Suprapubic skin (tissue), 4 donors: ENCODE measurements at regions not wholly inside any gene's neighbourhood (a gene's known extent, or its start where the extent isn't known, plus 50 kb on each side); places are given as distances from the start of the nearest gene placed in this dataset.

Source experiments
- DNase-seq, 2 donors: peaks; one replicate each; pipeline ENCODE4 v3.0.0-alpha.2; 2019; ENCODE audit warnings: low spot score in 2 of 2
- H3K27ac ChIP-seq: fragments of 200-600 bp; sonication (generic); one replicate; pipeline ENCODE4 v1.5.1; 2019
- H3K27me3 ChIP-seq: fragments of 200-600 bp; sonication (generic); one replicate; pipeline ENCODE4 v1.5.1; 2019
- H3K36me3 ChIP-seq: fragments of 200-600 bp; sonication (generic); one replicate; pipeline ENCODE4 v1.5.1; 2019
- H3K4me1 ChIP-seq: fragments of 200-600 bp; sonication (generic); one replicate; pipeline ENCODE4 v1.5.1; 2019
- H3K4me3 ChIP-seq: fragments of 200-600 bp; sonication (generic); one replicate; pipeline ENCODE4 v1.5.1; 2019; ENCODE audit warnings: mild to moderate bottlenecking
- H3K9me3 ChIP-seq: fragments of 200-600 bp; sonication (generic); one replicate; pipeline ENCODE4 v1.5.1; 2019
- CTCF ChIP-seq, 2 donors: fragments of 200-600 bp in 1 of 2; fragments of 450-650 bp in 1 of 2; sonication (generic) in 1 of 2; IDR thresholded peaks; one replicate each; pipeline ENCODE4 v1.5.1; 2016 to 2019; ENCODE audit warnings: antibody characterized with exemption in 2 of 2, mild to moderate bottlenecking in 1 of 2, moderate library complexity in 1 of 2
- EP300 ChIP-seq: sonication (generic); formaldehyde crosslinking; IDR thresholded peaks from one replicate; pipeline ENCODE4 v1.6.1; 2017; ENCODE audit warnings: antibody characterized with exemption
- POLR2A ChIP-seq, 2 donors: fragments of 450-650 bp; IDR thresholded peaks; one replicate each; pipeline ENCODE4 v1.6.1; 2017; ENCODE audit warnings: antibody characterized with exemption in 2 of 2, mild to moderate bottlenecking in 2 of 2, moderate library complexity in 2 of 2
- POLR2AphosphoS5 ChIP-seq, 3 donors: sonication (generic); formaldehyde crosslinking; IDR thresholded peaks; one replicate each; pipeline ENCODE4 v1.6.1; 2017; ENCODE audit warnings: antibody characterized with exemption in 3 of 3
- WGBS: methylation state at CpG from one replicate; pipeline ENCODE4 v1.1.5; 2018; 5-methylcytosine and 5-hydroxymethylcytosine counted together

GRCh38 chr5:105961572-105961971 lies 1709.2 kb downstream of the EFNA5 start:
- 82% methylated on average over 2 of the region's 2 CpGs for WGBS
- Histone ChIP-seq H3K36me3 (no peaks in the 10 kb centered on the region), H3K4me1 (no peaks in the 10 kb centered on the region), H3K27ac (no peak overlapping the region), H3K27me3 (no peaks in the 10 kb centered on the region), H3K9me3 (no peaks in the 10 kb centered on the region), H3K4me3 (no peak overlapping the region)
- no peak for TF ChIP-seq CTCF (IDR thresholded peaks at IDR 0.05)
- TF ChIP-seq POLR2AphosphoS5 (IDR thresholded peaks at IDR 0.05), result no peak
- TF ChIP-seq POLR2A (IDR thresholded peaks at IDR 0.05), result no peak
- TF ChIP-seq EP300, result no peak
- DNase-seq, result no peak

- no peak for TF ChIP-seq POLR2AphosphoS5 (IDR thresholded peaks at IDR 0.05)
- no peak for TF ChIP-seq EP300
- no peak for TF ChIP-seq CTCF (IDR thresholded peaks at IDR 0.05)
- no peak for TF ChIP-seq POLR2A (IDR thresholded peaks at IDR 0.05)
- Histone ChIP-seq H3K27me3 (no peaks in the 10 kb centered on the region), H3K4me3 (no peak overlapping the region), H3K9me3 (no peaks in the 10 kb centered on the region), H3K27ac (no peak overlapping the region), H3K36me3 (no peaks in the 10 kb centered on the region), H3K4me1 (no peaks in the 10 kb centered on the region)
- 97% methylated on average over 1 of the region's 1 CpG for WGBS
- no peak for DNase-seq
Measured at GRCh38 chr5:105956456-105957196, 1714.1 kb downstream of the EFNA5 start.

GRCh38 chr5:105954341-105954740 lies 1716.4 kb downstream of the EFNA5 start:
- no peak overlapping the region for H3K4me3 ChIP-seq
- no peak for TF ChIP-seq POLR2A (IDR thresholded peaks at IDR 0.05)
- no peak for TF ChIP-seq POLR2AphosphoS5 (IDR thresholded peaks at IDR 0.05)
- TF ChIP-seq CTCF (IDR thresholded peaks at IDR 0.05), result no peak
- no peaks in the 10 kb centered on the region for H3K4me1 ChIP-seq
- no peaks in the 10 kb centered on the region for H3K9me3 ChIP-seq
- no peak for DNase-seq
- no peaks in the 10 kb centered on the region for H3K36me3 ChIP-seq
- no peaks in the 10 kb centered on the region for H3K27me3 ChIP-seq
- WGBS, result 70% methylated on average over 3 of the region's 3 CpGs
- H3K27ac ChIP-seq, result no peak overlapping the region

GRCh38 chr5:105953616-105954015 lies 1717.1 kb downstream of the EFNA5 start:
- H3K4me1 ChIP-seq, result no peaks in the 10 kb centered on the region
- 87% methylated on average over 3 of the region's 3 CpGs for WGBS

GRCh38 chr5:105952875-105953274 lies 1717.9 kb downstream of the EFNA5 start:
- H3K27me3 ChIP-seq, result no peaks in the 10 kb centered on the region
- H3K36me3 ChIP-seq, result no peaks in the 10 kb centered on the region
- 32% methylated on average over 3 of the region's 3 CpGs for WGBS
- H3K9me3 ChIP-seq, result no peaks in the 10 kb centered on the region
- H3K4me1 ChIP-seq, result no peaks in the 10 kb centered on the region
- DNase-seq, result no peak
- H3K4me3 ChIP-seq, result no peak overlapping the region
- TF ChIP-seq POLR2AphosphoS5 (IDR thresholded peaks at IDR 0.05) (no peak), CTCF (IDR thresholded peaks at IDR 0.05) (no peak), POLR2A (IDR thresholded peaks at IDR 0.05) (no peak), EP300 (no peak)
- no peak overlapping the region for H3K27ac ChIP-seq

More at GRCh38 chr5:105953616-105954015, 1717.1 kb downstream of the EFNA5 start:
- Histone ChIP-seq H3K36me3 (no peaks in the 10 kb centered on the region), H3K27ac (no peak overlapping the region), H3K27me3 (no peaks in the 10 kb centered on the region), H3K9me3 (no peaks in the 10 kb centered on the region), H3K4me3 (no peak overlapping the region)
- no peak for DNase-seq
- TF ChIP-seq POLR2A (IDR thresholded peaks at IDR 0.05) (no peak), POLR2AphosphoS5 (IDR thresholded peaks at IDR 0.05) (no peak), EP300 (no peak), CTCF (IDR thresholded peaks at IDR 0.05) (no peak)
